ENCODE measurements at regions not wholly inside any gene's neighbourhood (a gene's known extent, or its start where the extent isn't known, plus 50 kb on each side); places are given as distances from the start of the nearest gene placed in this dataset.

GRCh38 chrX:95059909-95060308, 1385.9 kb downstream of the FAM133A start:
- Histone ChIP-seq H2BK12ac (ENCODE audit: low read depth, low read length) (no peak overlapping the region), H3K4me3 (ENCODE audit: extremely low read depth in 1 of 4, insufficient read depth in 2 of 4, low read depth in 3 of 4, low read length in 4 of 4) (no peak overlapping the region), H2BK15ac (ENCODE audit: low read length) (no peak overlapping the region), H2AFZ (ENCODE audit: low read length) (no peak overlapping the region), H3K27me3 (replicated peaks in 1 of 4; ENCODE audit: control insufficient read depth in 3 of 4, extremely low read depth in 1 of 4, insufficient read depth in 3 of 4, low read length in 3 of 4) (no peaks in the 10 kb centered on the region), H3K18ac (ENCODE audit: extremely low read depth, low read length) (no peak overlapping the region), H3K4ac (replicated peaks; ENCODE audit: insufficient read length, low read depth, low read length) (no peak overlapping the region), H3K9me3 (ENCODE audit: insufficient read depth in 2 of 2, low read depth in 1 of 2, low read length in 1 of 2) (no peaks in the 10 kb centered on the region), H2BK20ac (ENCODE audit: low read length) (no peak overlapping the region), H2BK120ac (replicated peaks; ENCODE audit: low read depth, low read length) (no peak overlapping the region), H3K79me2 (ENCODE audit: control insufficient read depth in 1 of 2, insufficient read depth in 2 of 2, low read length in 2 of 2) (no peaks in the 10 kb centered on the region), H3K9ac (replicated peaks in 1 of 4; ENCODE audit: extremely low read depth in 1 of 4, low read depth in 3 of 4, low read length in 3 of 4) (no peak overlapping the region), H4K8ac (ENCODE audit: extremely low read depth, insufficient read depth, low read length) (no peak overlapping the region), H3K23ac (ENCODE audit: insufficient read length) (no peak overlapping the region), H3K36me3 (ENCODE audit: control insufficient read depth in 2 of 4, insufficient read depth in 4 of 4, low read length in 3 of 4) (no peaks in the 10 kb centered on the region), H3K4me2 (ENCODE audit: insufficient read depth in 1 of 2, low read depth in 2 of 2, low read length in 2 of 2) (no peak overlapping the region), H3K14ac (ENCODE audit: insufficient read length) (no peak overlapping the region), H3K56ac (replicated peaks; ENCODE audit: insufficient read length, low read depth, low read length) (no peak overlapping the region), H3K79me1 (ENCODE audit: low read depth, low read length) (no peaks in the 10 kb centered on the region), H3K27ac (ENCODE audit: low read depth, low read length) (no peak overlapping the region), H2AK5ac (ENCODE audit: low read depth, low read length) (no peak overlapping the region), H2BK5ac (ENCODE audit: low read depth, low read length) (no peak overlapping the region), H3K23me2 (ENCODE audit: low read depth, low read length) (no peaks in the 10 kb centered on the region), H3K4me1 (replicated peaks in 1 of 4; ENCODE audit: control insufficient read depth in 3 of 4, insufficient read depth in 4 of 4, low read length in 3 of 4) (no peaks in the 10 kb centered on the region), H4K5ac (ENCODE audit: insufficient read length, low read depth, low read length) (no peak overlapping the region), H4K91ac (replicated peaks; ENCODE audit: insufficient read length, low read length) (no peak overlapping the region), H4K20me1 (replicated peaks in 1 of 2; ENCODE audit: control insufficient read depth in 1 of 2, insufficient read depth in 2 of 2, low read length in 2 of 2) (no peaks in the 10 kb centered on the region)
- CTCF ChIA-PET (ENCODE audit: partially characterized antibody) = no interaction called here
- DNase-seq (ENCODE audit: low read depth in 1 of 2, low spot score in 2 of 2) = no peak
- WGBS, 2 experiments (ENCODE audit: extremely low coverage in 1 of 2, insufficient coverage in 1 of 2, insufficient read length in 1 of 2, insufficient replicate concordance in 2 of 2, low coverage in 1 of 2, low lambda C conversion rate in 2 of 2, missing lambda C conversion rate in 1 of 2) = 87% methylated on average over 2 of the region's 2 CpGs; no CpG with 5 or more reads in 1 of the 2 experiments
- TF ChIP-seq CTCF (IDR thresholded peaks at IDR 0.05; ENCODE audit: control extremely low read depth in 1 of 3, insufficient read depth in 1 of 3, low read depth in 1 of 3, low read length in 3 of 3) (no peak), EZH2 (IDR thresholded peaks at IDR 0.05; ENCODE audit: low read depth, low read length, severe bottlenecking) (no peak), GTF2F1 (IDR thresholded peaks at IDR 0.05; ENCODE audit: borderline replicate concordance, low read depth, low read length) (no peak)
- POLR2A ChIA-PET (ENCODE audit: partially characterized antibody) = no interaction called here
- no peak for FAIRE-seq

Measured in H1 (cell line).